ENCODE measurements at regions not wholly inside any gene's neighbourhood (a gene's known extent, or its start where the extent isn't known, plus 50 kb on each side); places are given as distances from the start of the nearest gene placed in this dataset.

- WGBS (ENCODE audit: extremely low coverage, insufficient coverage, insufficient read length): no CpG with 5 or more reads among the region's 2 CpGs
- no peak overlapping the region for H3K9ac ChIP-seq (ENCODE audit: low read length)
- H3K4me1 ChIP-seq (ENCODE audit: control insufficient read depth in 1 of 2, insufficient read depth in 2 of 2, low read length in 2 of 2): no peaks in the 10 kb centered on the region
- H3K4me2 ChIP-seq (ENCODE audit: low read length): no peak overlapping the region
- H3K23ac ChIP-seq (ENCODE audit: low read length): no peak overlapping the region
- no peaks in the 10 kb centered on the region for H3K9me3 ChIP-seq (ENCODE audit: insufficient read depth, low read depth, low read length)
- H3K27me3 ChIP-seq (ENCODE audit: insufficient read depth, low read length): no peaks in the 10 kb centered on the region
- H2AK5ac ChIP-seq (ENCODE audit: low read length): no peak overlapping the region
- no peak overlapping the region for H4K8ac ChIP-seq (ENCODE audit: low read depth, low read length)
- H3K4ac ChIP-seq (ENCODE audit: low read depth, low read length): no peak overlapping the region
- H3K14ac ChIP-seq (ENCODE audit: low read length): no peak overlapping the region
- no peak overlapping the region for H2BK12ac ChIP-seq (ENCODE audit: low read length)
- no peak overlapping the region for H4K91ac ChIP-seq (ENCODE audit: low read depth, low read length)
- H3K79me2 ChIP-seq (ENCODE audit: control insufficient read depth, insufficient read depth, low read length, poor library complexity): no peaks in the 10 kb centered on the region
- no peak overlapping the region for H3K18ac ChIP-seq (ENCODE audit: low read length)
- peak; percentile 40 to 63 for DNase-seq
- H3K36me3 ChIP-seq (ENCODE audit: control insufficient read depth in 1 of 2, insufficient read depth in 2 of 2, low read length in 2 of 2): no peaks in the 10 kb centered on the region
- no peak overlapping the region for H3K27ac ChIP-seq (ENCODE audit: low read depth, low read length)
- H2BK120ac ChIP-seq (ENCODE audit: insufficient read depth, low read length, poor library complexity): no peak overlapping the region
- no peak overlapping the region for H4K12ac ChIP-seq (ENCODE audit: low read depth, low read length)
- no peak overlapping the region for H2AFZ ChIP-seq (ENCODE audit: insufficient read depth, low read length, poor library complexity)
- no peaks in the 10 kb centered on the region for H3K79me1 ChIP-seq (ENCODE audit: low read length)
- H3K4me3 ChIP-seq (ENCODE audit: low read depth, low read length): no peak overlapping the region
- H2BK5ac ChIP-seq (ENCODE audit: low read depth, low read length, poor library complexity): no peak overlapping the region
Measured at GRCh38 chr9:34802916-34803315, 93.0 kb upstream of the CCL21 start.

GRCh38 chr9:34797367-34797766 is 87.4 kb upstream of the CCL21 start:
- H2AFZ ChIP-seq (ENCODE audit: insufficient read depth, low read length, poor library complexity): no peak overlapping the region
- no peak overlapping the region for H3K4me2 ChIP-seq (ENCODE audit: low read length)
- no peaks in the 10 kb centered on the region for H3K36me3 ChIP-seq (ENCODE audit: control insufficient read depth in 1 of 2, insufficient read depth in 2 of 2, low read length in 2 of 2)
- no CpG with 5 or more reads among the region's 14 CpGs for WGBS (ENCODE audit: extremely low coverage, insufficient coverage, insufficient read length)
- H4K91ac ChIP-seq (ENCODE audit: low read depth, low read length): no peak overlapping the region
- no peak for DNase-seq
- no peak overlapping the region for H3K9ac ChIP-seq (ENCODE audit: low read length)
- no peak overlapping the region for H4K8ac ChIP-seq (ENCODE audit: low read depth, low read length)
- H3K27ac ChIP-seq (ENCODE audit: low read depth, low read length): no peak overlapping the region
- H2BK5ac ChIP-seq (ENCODE audit: low read depth, low read length, poor library complexity): no peak overlapping the region
- no peaks in the 10 kb centered on the region for H3K9me3 ChIP-seq (ENCODE audit: insufficient read depth, low read depth, low read length)
- H3K4ac ChIP-seq (ENCODE audit: low read depth, low read length): no peak overlapping the region
- no peaks in the 10 kb centered on the region for H3K79me2 ChIP-seq (ENCODE audit: control insufficient read depth, insufficient read depth, low read length, poor library complexity)
- no peak overlapping the region for H3K18ac ChIP-seq (ENCODE audit: low read length)
- no peak overlapping the region for H4K12ac ChIP-seq (ENCODE audit: low read depth, low read length)
- H3K23ac ChIP-seq (ENCODE audit: low read length): no peak overlapping the region
- no peak overlapping the region for H2BK12ac ChIP-seq (ENCODE audit: low read length)
- no peaks in the 10 kb centered on the region for H3K79me1 ChIP-seq (ENCODE audit: low read length)
- no peaks in the 10 kb centered on the region for H3K27me3 ChIP-seq (ENCODE audit: insufficient read depth, low read length)
- no peak overlapping the region for H3K14ac ChIP-seq (ENCODE audit: low read length)
- no peak overlapping the region for H3K4me3 ChIP-seq (ENCODE audit: low read depth, low read length)
- H3K4me1 ChIP-seq (ENCODE audit: control insufficient read depth in 1 of 2, insufficient read depth in 2 of 2, low read length in 2 of 2): no peaks in the 10 kb centered on the region
- no peak overlapping the region for H2AK5ac ChIP-seq (ENCODE audit: low read length)
- no peak overlapping the region for H2BK120ac ChIP-seq (ENCODE audit: insufficient read depth, low read length, poor library complexity)

GRCh38 chr9:34796924-34797323 is 87.0 kb upstream of the CCL21 start:
- Histone ChIP-seq H3K9me3 (ENCODE audit: insufficient read depth, low read depth, low read length) (no peaks in the 10 kb centered on the region), H3K4me2 (ENCODE audit: low read length) (no peak overlapping the region), H2BK120ac (ENCODE audit: insufficient read depth, low read length, poor library complexity) (no peak overlapping the region), H4K12ac (ENCODE audit: low read depth, low read length) (no peak overlapping the region), H3K27me3 (ENCODE audit: insufficient read depth, low read length) (no peaks in the 10 kb centered on the region), H4K91ac (ENCODE audit: low read depth, low read length) (no peak overlapping the region), H2BK12ac (ENCODE audit: low read length) (no peak overlapping the region), H4K8ac (ENCODE audit: low read depth, low read length) (no peak overlapping the region), H2BK5ac (ENCODE audit: low read depth, low read length, poor library complexity) (no peak overlapping the region), H3K4me1 (ENCODE audit: control insufficient read depth in 1 of 2, insufficient read depth in 2 of 2, low read length in 2 of 2) (no peaks in the 10 kb centered on the region), H3K4ac (ENCODE audit: low read depth, low read length) (no peak overlapping the region), H3K18ac (ENCODE audit: low read length) (no peak overlapping the region), H3K9ac (ENCODE audit: low read length) (no peak overlapping the region), H3K23ac (ENCODE audit: low read length) (no peak overlapping the region), H2AK5ac (ENCODE audit: low read length) (no peak overlapping the region), H3K36me3 (ENCODE audit: control insufficient read depth in 1 of 2, insufficient read depth in 2 of 2, low read length in 2 of 2) (no peaks in the 10 kb centered on the region), H3K4me3 (ENCODE audit: low read depth, low read length) (no peak overlapping the region), H3K79me1 (ENCODE audit: low read length) (no peaks in the 10 kb centered on the region), H3K14ac (ENCODE audit: low read length) (no peak overlapping the region), H3K79me2 (ENCODE audit: control insufficient read depth, insufficient read depth, low read length, poor library complexity) (no peaks in the 10 kb centered on the region), H2AFZ (ENCODE audit: insufficient read depth, low read length, poor library complexity) (no peak overlapping the region), H3K27ac (ENCODE audit: low read depth, low read length) (no peak overlapping the region)
- DNase-seq: peak in 1 of 2 donors; percentile 23
- no CpG with 5 or more reads among the region's 7 CpGs for WGBS (ENCODE audit: extremely low coverage, insufficient coverage, insufficient read length)

- H2BK5ac ChIP-seq (ENCODE audit: low read depth, low read length, poor library complexity): no peak overlapping the region
- no CpG with 5 or more reads among the region's 2 CpGs for WGBS (ENCODE audit: extremely low coverage, insufficient coverage, insufficient read length)
- H3K4ac ChIP-seq (ENCODE audit: low read depth, low read length): no peak overlapping the region
Measured at GRCh38 chr9:34793428-34793827, 83.5 kb upstream of the CCL21 start.

More at GRCh38 chr9:34793428-34793827, 83.5 kb upstream of the CCL21 start:
- Histone ChIP-seq H2AK5ac (ENCODE audit: low read length) (no peak overlapping the region), H3K9me3 (ENCODE audit: insufficient read depth, low read depth, low read length) (no peaks in the 10 kb centered on the region), H3K27me3 (ENCODE audit: insufficient read depth, low read length) (no peaks in the 10 kb centered on the region), H3K23ac (ENCODE audit: low read length) (no peak overlapping the region), H3K4me2 (ENCODE audit: low read length) (no peak overlapping the region), H2BK120ac (ENCODE audit: insufficient read depth, low read length, poor library complexity) (no peak overlapping the region), H3K79me1 (ENCODE audit: low read length) (no peaks in the 10 kb centered on the region), H2BK12ac (ENCODE audit: low read length) (no peak overlapping the region), H3K4me3 (ENCODE audit: low read depth, low read length) (no peak overlapping the region), H3K9ac (ENCODE audit: low read length) (no peak overlapping the region), H3K36me3 (ENCODE audit: control insufficient read depth in 1 of 2, insufficient read depth in 2 of 2, low read length in 2 of 2) (no peaks in the 10 kb centered on the region), H3K79me2 (ENCODE audit: control insufficient read depth, insufficient read depth, low read length, poor library complexity) (no peaks in the 10 kb centered on the region), H4K12ac (ENCODE audit: low read depth, low read length) (no peak overlapping the region), H3K18ac (ENCODE audit: low read length) (no peak overlapping the region), H2AFZ (ENCODE audit: insufficient read depth, low read length, poor library complexity) (no peak overlapping the region), H4K91ac (ENCODE audit: low read depth, low read length) (no peak overlapping the region), H3K14ac (ENCODE audit: low read length) (no peak overlapping the region), H3K4me1 (ENCODE audit: control insufficient read depth in 1 of 2, insufficient read depth in 2 of 2, low read length in 2 of 2) (no peaks in the 10 kb centered on the region), H4K8ac (ENCODE audit: low read depth, low read length) (no peak overlapping the region), H3K27ac (ENCODE audit: low read depth, low read length) (no peak overlapping the region)
- no peak for DNase-seq
